ENCODE measurements at regions not wholly inside any gene's neighbourhood (a gene's known extent, or its start where the extent isn't known, plus 50 kb on each side); places are given as distances from the start of the nearest gene placed in this dataset.
"Not testable (repeated sequence)": the region's sequence is repeated elsewhere in the genome, so short reads cannot be mapped to it uniquely, and the experiment has no call there.

DNA sequence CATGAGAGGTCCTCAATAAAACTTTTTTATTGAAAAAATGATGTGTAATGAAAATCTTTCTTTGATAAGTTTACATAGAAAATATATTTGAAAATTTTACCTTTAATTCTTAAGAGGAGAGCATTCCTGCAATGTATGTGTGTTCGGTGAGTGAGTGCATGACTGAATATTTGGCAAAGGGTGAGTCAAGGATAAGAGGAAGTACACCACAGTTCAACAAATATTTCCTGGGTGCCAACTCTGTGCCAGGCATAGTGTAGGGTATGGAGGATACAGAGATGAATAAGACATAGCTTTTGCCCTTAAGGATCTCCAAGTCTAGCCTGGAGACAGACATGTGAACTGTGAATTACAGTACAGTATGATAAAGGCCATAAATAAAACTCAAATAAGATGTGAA lies 84.7 kb upstream of the GPR101 start:
- TF ChIP-seq, protein P1, sequence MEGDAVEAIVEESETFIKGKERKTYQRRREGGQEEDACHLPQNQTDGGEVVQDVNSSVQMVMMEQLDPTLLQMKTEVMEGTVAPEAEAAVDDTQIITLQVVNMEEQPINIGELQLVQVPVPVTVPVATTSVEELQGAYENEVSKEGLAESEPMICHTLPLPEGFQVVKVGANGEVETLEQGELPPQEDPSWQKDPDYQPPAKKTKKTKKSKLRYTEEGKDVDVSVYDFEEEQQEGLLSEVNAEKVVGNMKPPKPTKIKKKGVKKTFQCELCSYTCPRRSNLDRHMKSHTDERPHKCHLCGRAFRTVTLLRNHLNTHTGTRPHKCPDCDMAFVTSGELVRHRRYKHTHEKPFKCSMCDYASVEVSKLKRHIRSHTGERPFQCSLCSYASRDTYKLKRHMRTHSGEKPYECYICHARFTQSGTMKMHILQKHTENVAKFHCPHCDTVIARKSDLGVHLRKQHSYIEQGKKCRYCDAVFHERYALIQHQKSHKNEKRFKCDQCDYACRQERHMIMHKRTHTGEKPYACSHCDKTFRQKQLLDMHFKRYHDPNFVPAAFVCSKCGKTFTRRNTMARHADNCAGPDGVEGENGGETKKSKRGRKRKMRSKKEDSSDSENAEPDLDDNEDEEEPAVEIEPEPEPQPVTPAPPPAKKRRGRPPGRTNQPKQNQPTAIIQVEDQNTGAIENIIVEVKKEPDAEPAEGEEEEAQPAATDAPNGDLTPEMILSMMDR (conservative IDR thresholded peaks at IDR 0.05 in 1 of 2, IDR thresholded peaks at IDR 0.05 in 1 of 2; ENCODE audit: low read depth in 1 of 2, low read length in 2 of 2) = no peak
- TF ChIP-seq EZH2 (IDR thresholded peaks at IDR 0.05; ENCODE audit: low read length, missing control alignments) = no peak
- H3K27me3 ChIP-seq (ENCODE audit: control insufficient read depth, insufficient read depth, low read length) = no peaks in the 10 kb centered on the region

DNA sequence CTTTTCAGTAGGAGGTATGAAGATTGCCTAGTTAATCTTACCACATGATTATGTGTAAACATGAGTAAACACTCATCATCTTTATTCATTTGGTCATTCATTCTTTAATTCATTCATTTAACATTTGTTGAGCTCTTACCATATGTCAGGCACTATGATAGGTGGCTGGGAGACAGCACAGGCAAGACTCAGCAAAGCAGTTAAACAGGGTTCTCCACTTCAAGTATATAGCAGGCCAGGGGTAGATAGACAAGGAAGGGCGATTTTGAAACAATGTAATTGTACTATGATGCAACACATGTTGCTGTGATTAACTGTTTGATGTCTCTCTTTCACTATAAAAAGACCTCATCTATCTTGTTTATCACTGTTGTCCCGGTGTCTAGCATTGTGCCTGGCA lies 84.3 kb upstream of the GPR101 start:
- no peak overlapping the region for H3K9ac ChIP-seq (ENCODE audit: insufficient read depth, low read length)
- DNase-seq (ENCODE audit: low read depth in 2 of 2) = no peak
- no peaks in the 10 kb centered on the region for H3K9me3 ChIP-seq (ENCODE audit: control insufficient read depth, insufficient read depth, low read depth, low read length)
- H3K4me2 ChIP-seq (ENCODE audit: extremely low read depth, insufficient read depth, low read length) = no peak overlapping the region
- no peaks in the 10 kb centered on the region for H3K36me3 ChIP-seq (ENCODE audit: control insufficient read depth, insufficient read depth, low read length)
- no peaks in the 10 kb centered on the region for H3K4me1 ChIP-seq (ENCODE audit: control insufficient read depth, extremely low read depth, insufficient read depth, low read length)
- no peak overlapping the region for H3K4me3 ChIP-seq (replicated peaks in 1 of 4; ENCODE audit: control extremely low read depth in 1 of 4, insufficient read depth in 1 of 4, low read depth in 3 of 4, low read length in 4 of 4)
- H4K20me1 ChIP-seq (ENCODE audit: control insufficient read depth, extremely low read depth, insufficient read depth, low read length) = no peaks in the 10 kb centered on the region
- H3K27ac ChIP-seq (ENCODE audit: insufficient read depth, low read length) = no peak overlapping the region
- no peaks in the 10 kb centered on the region for H3K79me2 ChIP-seq (ENCODE audit: control insufficient read depth, insufficient read depth, low read length)
- H3K27me3 ChIP-seq (ENCODE audit: control insufficient read depth, insufficient read depth, low read length) = no peaks in the 10 kb centered on the region
- TF ChIP-seq EZH2 (IDR thresholded peaks at IDR 0.05; ENCODE audit: low read length, missing control alignments) = no peak
- TF ChIP-seq, protein P1 (conservative IDR thresholded peaks at IDR 0.05 in 1 of 2, IDR thresholded peaks at IDR 0.05 in 1 of 2; ENCODE audit: low read depth in 1 of 2, low read length in 2 of 2) = no peak
- H2AFZ ChIP-seq (ENCODE audit: low read length) = no peak overlapping the region

More for the DNA sequence above, 84.7 kb upstream of the GPR101 start:
- Histone ChIP-seq H3K27ac (ENCODE audit: insufficient read depth, low read length) (no peak overlapping the region), H2AFZ (ENCODE audit: low read length) (no peak overlapping the region), H4K20me1 (ENCODE audit: control insufficient read depth, extremely low read depth, insufficient read depth, low read length) (no peaks in the 10 kb centered on the region), H3K9ac (ENCODE audit: insufficient read depth, low read length) (no peak overlapping the region), H3K4me3 (replicated peaks in 1 of 4; ENCODE audit: control extremely low read depth in 1 of 4, insufficient read depth in 1 of 4, low read depth in 3 of 4, low read length in 4 of 4) (no peak overlapping the region), H3K4me1 (ENCODE audit: control insufficient read depth, extremely low read depth, insufficient read depth, low read length) (no peaks in the 10 kb centered on the region), H3K36me3 (ENCODE audit: control insufficient read depth, insufficient read depth, low read length) (no peaks in the 10 kb centered on the region), H3K9me3 (ENCODE audit: control insufficient read depth, insufficient read depth, low read depth, low read length) (no peaks in the 10 kb centered on the region), H3K79me2 (ENCODE audit: control insufficient read depth, insufficient read depth, low read length) (no peaks in the 10 kb centered on the region), H3K4me2 (ENCODE audit: extremely low read depth, insufficient read depth, low read length) (no peak overlapping the region)
- no peak for DNase-seq (ENCODE audit: low read depth in 2 of 2)

DNA sequence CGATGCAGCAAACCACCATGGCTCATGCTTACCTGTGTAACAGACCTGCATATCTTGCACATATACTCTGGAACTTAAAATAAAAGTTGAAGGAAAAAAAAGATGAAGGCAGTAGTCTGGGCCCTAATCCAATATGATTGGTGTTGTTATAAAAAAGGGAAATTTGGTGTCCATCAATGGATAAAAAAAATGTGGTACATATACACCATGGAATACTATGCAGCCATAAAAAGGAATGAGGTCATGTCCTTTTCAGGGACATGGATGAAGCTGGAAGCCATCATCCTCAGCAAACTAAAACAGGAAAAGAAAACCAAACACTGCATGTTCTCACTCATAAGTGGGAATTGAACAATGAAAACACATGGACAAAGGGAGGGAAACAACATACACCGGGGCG lies 74.1 kb upstream of the GPR101 start:
- H3K4me1 ChIP-seq (ENCODE audit: control insufficient read depth, extremely low read depth, insufficient read depth, low read length); H3K36me3 ChIP-seq (ENCODE audit: control insufficient read depth, insufficient read depth, low read length); H2AFZ ChIP-seq (ENCODE audit: low read length); H4K20me1 ChIP-seq (ENCODE audit: control insufficient read depth, extremely low read depth, insufficient read depth, low read length); H3K4me2 ChIP-seq (ENCODE audit: extremely low read depth, insufficient read depth, low read length); H3K79me2 ChIP-seq (ENCODE audit: control insufficient read depth, insufficient read depth, low read length); H3K9me3 ChIP-seq (ENCODE audit: control insufficient read depth, insufficient read depth, low read depth, low read length); H3K27ac ChIP-seq (ENCODE audit: insufficient read depth, low read length); H3K27me3 ChIP-seq (ENCODE audit: control insufficient read depth, insufficient read depth, low read length); H3K4me3 ChIP-seq (replicated peaks in 1 of 4; ENCODE audit: control extremely low read depth in 1 of 4, insufficient read depth in 1 of 4, low read depth in 3 of 4, low read length in 4 of 4); H3K9ac ChIP-seq (ENCODE audit: insufficient read depth, low read length); DNase-seq (ENCODE audit: low read depth in 2 of 2): not testable (repeated sequence)
